GM23338 (cell line): ENCODE measurements at regions not wholly inside any gene's neighbourhood (a gene's known extent, or its start where the extent isn't known, plus 50 kb on each side); places are given as distances from the start of the nearest gene placed in this dataset.
A peak's percentile ranks its signal among the peaks of the same experiment; 100 is the strongest.

Source experiments
- ATAC-seq: fragments of 200-7000 bp; cut with Tn5 transposase; 3 replicates; pipeline ENCODE4 v1.9.1; 2020
- DNase-seq: peaks from one replicate; pipeline ENCODE4 v3.0.0-alpha.2; 2015; ENCODE audit warnings: low spot score
- H2AFZ ChIP-seq: fragments of 200-600 bp; sonication (generic); 2 replicates; pipeline ENCODE4 v1.8.0; 2016; ENCODE audit warnings: antibody characterized with exemption, mild to moderate bottlenecking, moderate library complexity
- H3F3A ChIP-seq: fragments of 200-600 bp; sonication (generic); replicated peaks from 2 replicates; pipeline ENCODE4 v1.8.0; 2017; ENCODE audit warnings: antibody characterized with exemption, mixed run types, low read depth
- H3K27ac ChIP-seq: fragments of 200-600 bp; sonication (generic); 2 replicates; pipeline ENCODE4 v1.6.1; 2016; ENCODE audit warnings: low read depth
- H3K27me3 ChIP-seq: fragments of 200-600 bp; sonication (generic); 2 replicates; pipeline ENCODE4 v1.8.0; 2016; ENCODE audit warnings: mild to moderate bottlenecking, mixed run types, moderate library complexity; ENCODE audit not compliant: insufficient read depth
- H3K36me3 ChIP-seq: fragments of 200-600 bp; sonication (generic); 2 replicates; pipeline ENCODE4 v1.8.0; 2016; ENCODE audit warnings: mild to moderate bottlenecking; ENCODE audit not compliant: insufficient read depth
- H3K4me1 ChIP-seq: fragments of 200-600 bp; sonication (generic); 2 replicates; pipeline ENCODE4 v1.8.0; 2016; ENCODE audit warnings: mild to moderate bottlenecking, moderate library complexity; ENCODE audit not compliant: insufficient read depth
- H3K4me2 ChIP-seq: fragments of 200-600 bp; sonication (generic); 2 replicates; pipeline ENCODE4 v1.7.1; 2017; ENCODE audit warnings: mixed run types
- H3K4me3 ChIP-seq: fragments of 200-600 bp; sonication (generic); 2 replicates; pipeline ENCODE4 v1.6.1; 2016; ENCODE audit warnings: mixed run types
- H3K79me2 ChIP-seq: fragments of 200-600 bp; sonication (generic); replicated peaks from 2 replicates; pipeline ENCODE4 v1.8.0; 2017; ENCODE audit warnings: mild to moderate bottlenecking; ENCODE audit not compliant: insufficient read depth
- H3K9me2 ChIP-seq: fragments of 200-600 bp; sonication (generic); 2 replicates; pipeline ENCODE4 v1.8.0; 2017; ENCODE audit not compliant: insufficient read depth
- H4K20me1 ChIP-seq: fragments of 200-600 bp; sonication (generic); replicated peaks from 2 replicates; pipeline ENCODE4 v1.8.0; 2017; ENCODE audit warnings: mild to moderate bottlenecking; ENCODE audit not compliant: insufficient read depth
- H3K27ac Mint-ChIP-seq: 2 replicates; pipeline ENCODE4 v1.8.0; 2020; ENCODE audit warnings: inconsistent platforms, mild to moderate bottlenecking, moderate library complexity, mixed read lengths
- H3K27me3 Mint-ChIP-seq: 3 replicates; pipeline ENCODE4 v1.8.0; 2022; ENCODE audit warnings: low read depth, mild to moderate bottlenecking, moderate library complexity, mixed read lengths, inconsistent platforms; ENCODE audit not compliant: insufficient read depth, poor library complexity
- H3K36me3 Mint-ChIP-seq: 3 replicates; pipeline ENCODE4 v1.8.0; 2021; ENCODE audit warnings: low read depth, mild to moderate bottlenecking, inconsistent platforms, moderate library complexity, mixed read lengths
- H3K4me1 Mint-ChIP-seq: 3 replicates; pipeline ENCODE4 v1.8.0; 2020; ENCODE audit warnings: mild to moderate bottlenecking, inconsistent platforms, mixed read lengths
- H3K4me3 Mint-ChIP-seq: 3 replicates; pipeline ENCODE4 v1.8.0; 2021; ENCODE audit warnings: moderate library complexity, mild to moderate bottlenecking, inconsistent platforms, mixed read lengths
- H3K9me3 Mint-ChIP-seq: 3 replicates; pipeline ENCODE4 v1.8.0; 2020; ENCODE audit warnings: moderate library complexity, mild to moderate bottlenecking, inconsistent platforms, mixed read lengths
- JUNB ChIP-seq: IDR thresholded peaks from one replicate; pipeline ENCODE4 v1.6.1; 2016; ENCODE audit warnings: antibody characterized with exemption; ENCODE audit not compliant: unreplicated experiment
- NANOG ChIP-seq: IDR thresholded peaks from 2 replicates; pipeline ENCODE4 v1.6.1; 2016; ENCODE audit warnings: antibody characterized with exemption, borderline replicate concordance
- POLR2AphosphoS5 ChIP-seq: IDR thresholded peaks from 2 replicates; pipeline ENCODE4 v1.6.1; 2016; ENCODE audit warnings: antibody characterized with exemption, low read depth
- REST ChIP-seq: IDR thresholded peaks from one replicate; pipeline ENCODE4 v1.6.1; 2018; ENCODE audit warnings: antibody characterized with exemption; ENCODE audit not compliant: unreplicated experiment
- STAT1 ChIP-seq: IDR thresholded peaks from one replicate; pipeline ENCODE4 v1.6.1; 2016; ENCODE audit warnings: antibody characterized with exemption; ENCODE audit not compliant: unreplicated experiment
- ZNF114 ChIP-seq: fragments of 250-450 bp; sonication (Bioruptor Pico); IDR thresholded peaks from 2 replicates; pipeline ENCODE4 v1.5.0; 2020; ENCODE audit warnings: mild to moderate bottlenecking, moderate library complexity
- ZNF331 ChIP-seq: fragments of 250-450 bp; sonication (Bioruptor Pico); IDR thresholded peaks from 2 replicates; pipeline ENCODE4 v1.5.0; 2020; ENCODE audit warnings: low read depth, mild to moderate bottlenecking, moderate library complexity
- ZNF462 ChIP-seq: fragments of 250-450 bp; sonication (Bioruptor Pico); IDR thresholded peaks from 2 replicates; pipeline ENCODE4 v1.5.0; 2020; ENCODE audit warnings: mild to moderate bottlenecking, moderate library complexity

- TF ChIP-seq ZNF114: no peak
- TF ChIP-seq NANOG: no peak
Measured at GRCh38 chr2:7812231-7812995, 869.4 kb upstream of the ID2 start (continued).

GRCh38 chr2:7813541-7814292 lies 868.1 kb upstream of the ID2 start:
- Histone ChIP-seq H3K4me1 (0 out of 2 replicates have a peak, but pooled peaks cover 10% of the 10 kb centered on the region), H4K20me1 (no peaks in the 10 kb centered on the region), H3K9me2 (peaks cover 11% of the 10 kb centered on the region), H2AFZ (0 out of 2 replicates have a peak overlapping the region, but pooled peaks have one; percentile 47), H3K27me3 (no peaks in the 10 kb centered on the region), H3K4me3 (no peak overlapping the region), H3K79me2 (no peaks in the 10 kb centered on the region), H3K36me3 (no peaks in the 10 kb centered on the region), H3K27ac (no peak overlapping the region), H3K4me2 (no peak overlapping the region), H3F3A (no peaks in the 10 kb centered on the region)
- no peak overlapping the region for H3K4me3 Mint-ChIP-seq
- ATAC-seq (no peak), DNase-seq (no peak)
- peaks cover 6% of the 10 kb centered on the region for H3K4me1 Mint-ChIP-seq
- H3K27ac Mint-ChIP-seq: no peak overlapping the region
- H3K36me3 Mint-ChIP-seq: peaks cover 3% of the 10 kb centered on the region; the same call in 2 of the 3 replicates
- H3K9me3 Mint-ChIP-seq: peaks cover 2% of the 10 kb centered on the region; the same call in 1 of the 3 replicates
- no peak for TF ChIP-seq ZNF114
- no peaks in the 10 kb centered on the region for H3K27me3 Mint-ChIP-seq

GRCh38 chr2:7815726-7816125 lies 866.1 kb upstream of the ID2 start:
- ATAC-seq (no peak), DNase-seq (no peak)
- Histone ChIP-seq H2AFZ (peak overlapping the region; percentile 56; the same call in 1 of the 2 replicates), H3K79me2 (no peaks in the 10 kb centered on the region), H3K4me2 (no peak overlapping the region), H3K4me3 (no peak overlapping the region), H3K36me3 (no peaks in the 10 kb centered on the region), H3K27ac (no peak overlapping the region), H4K20me1 (no peaks in the 10 kb centered on the region), H3K4me1 (0 out of 2 replicates have a peak, but pooled peaks cover 10% of the 10 kb centered on the region), H3K27me3 (no peaks in the 10 kb centered on the region), H3F3A (no peaks in the 10 kb centered on the region), H3K9me2 (peaks cover 14% of the 10 kb centered on the region)
- Mint-ChIP-seq H3K36me3 (peaks cover 3% of the 10 kb centered on the region; the same call in 1 of the 3 replicates), H3K27me3 (no peaks in the 10 kb centered on the region), H3K4me1 (peaks cover 6% of the 10 kb centered on the region), H3K4me3 (no peak overlapping the region), H3K27ac (no peak overlapping the region), H3K9me3 (peaks cover 2% of the 10 kb centered on the region; the same call in 1 of the 3 replicates)
- no peak for TF ChIP-seq ZNF331
- TF ChIP-seq REST: no peak
- TF ChIP-seq JUNB: no peak
- no peak for TF ChIP-seq NANOG
- TF ChIP-seq STAT1: no peak
- no peak for TF ChIP-seq POLR2AphosphoS5
- no peak for TF ChIP-seq ZNF462 (CRISPR knock-in tag)
